GM13977 (cell line): ENCODE measurements at regions not wholly inside any gene's neighbourhood (a gene's known extent, or its start where the extent isn't known, plus 50 kb on each side); places are given as distances from the start of the nearest gene placed in this dataset.

Experiments used
- DNase-seq: peaks from one replicate; pipeline ENCODE4 v3.0.0; 2012; ENCODE audit warnings: low spot score
- in situ Hi-C: fragments of 300-500 bp; cut with MboI; formaldehyde crosslinking; loops from one replicate; pipeline ENCODE4 v1.12.0; 2022; ENCODE audit warnings: low sequenced_read_pairs, low pct_unique_long_range_greater_than_20kb, mixed read lengths, inconsistent platforms; ENCODE audit not compliant: unreplicated experiment
- TF ChIP-seq, protein P1 (sequence below): IDR thresholded peaks from 2 replicates; pipeline ENCODE4 v1.5.1; 2012; ENCODE audit warnings: mild to moderate bottlenecking, control low read depth; ENCODE audit not compliant: insufficient read depth; ENCODE audit errors: extremely low read depth, missing control alignments

DNA sequence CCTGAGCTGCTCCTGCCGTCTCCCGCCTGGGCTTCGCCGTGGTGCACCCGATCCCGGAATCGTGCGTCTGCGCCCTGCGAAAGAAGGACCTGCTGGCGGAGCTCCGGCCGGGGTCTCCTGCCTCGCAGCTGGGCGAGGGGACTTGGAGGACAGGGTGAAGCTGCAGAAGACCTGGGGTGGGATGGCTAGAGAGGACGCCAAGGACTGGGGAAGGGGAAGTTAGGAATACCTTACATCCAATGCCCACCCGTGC is 150.2 kb downstream of the PRL start:
- TF ChIP-seq, protein P1, sequence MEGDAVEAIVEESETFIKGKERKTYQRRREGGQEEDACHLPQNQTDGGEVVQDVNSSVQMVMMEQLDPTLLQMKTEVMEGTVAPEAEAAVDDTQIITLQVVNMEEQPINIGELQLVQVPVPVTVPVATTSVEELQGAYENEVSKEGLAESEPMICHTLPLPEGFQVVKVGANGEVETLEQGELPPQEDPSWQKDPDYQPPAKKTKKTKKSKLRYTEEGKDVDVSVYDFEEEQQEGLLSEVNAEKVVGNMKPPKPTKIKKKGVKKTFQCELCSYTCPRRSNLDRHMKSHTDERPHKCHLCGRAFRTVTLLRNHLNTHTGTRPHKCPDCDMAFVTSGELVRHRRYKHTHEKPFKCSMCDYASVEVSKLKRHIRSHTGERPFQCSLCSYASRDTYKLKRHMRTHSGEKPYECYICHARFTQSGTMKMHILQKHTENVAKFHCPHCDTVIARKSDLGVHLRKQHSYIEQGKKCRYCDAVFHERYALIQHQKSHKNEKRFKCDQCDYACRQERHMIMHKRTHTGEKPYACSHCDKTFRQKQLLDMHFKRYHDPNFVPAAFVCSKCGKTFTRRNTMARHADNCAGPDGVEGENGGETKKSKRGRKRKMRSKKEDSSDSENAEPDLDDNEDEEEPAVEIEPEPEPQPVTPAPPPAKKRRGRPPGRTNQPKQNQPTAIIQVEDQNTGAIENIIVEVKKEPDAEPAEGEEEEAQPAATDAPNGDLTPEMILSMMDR: no peak
- no peak for DNase-seq
- in situ Hi-C loops: no loop called here

DNA sequence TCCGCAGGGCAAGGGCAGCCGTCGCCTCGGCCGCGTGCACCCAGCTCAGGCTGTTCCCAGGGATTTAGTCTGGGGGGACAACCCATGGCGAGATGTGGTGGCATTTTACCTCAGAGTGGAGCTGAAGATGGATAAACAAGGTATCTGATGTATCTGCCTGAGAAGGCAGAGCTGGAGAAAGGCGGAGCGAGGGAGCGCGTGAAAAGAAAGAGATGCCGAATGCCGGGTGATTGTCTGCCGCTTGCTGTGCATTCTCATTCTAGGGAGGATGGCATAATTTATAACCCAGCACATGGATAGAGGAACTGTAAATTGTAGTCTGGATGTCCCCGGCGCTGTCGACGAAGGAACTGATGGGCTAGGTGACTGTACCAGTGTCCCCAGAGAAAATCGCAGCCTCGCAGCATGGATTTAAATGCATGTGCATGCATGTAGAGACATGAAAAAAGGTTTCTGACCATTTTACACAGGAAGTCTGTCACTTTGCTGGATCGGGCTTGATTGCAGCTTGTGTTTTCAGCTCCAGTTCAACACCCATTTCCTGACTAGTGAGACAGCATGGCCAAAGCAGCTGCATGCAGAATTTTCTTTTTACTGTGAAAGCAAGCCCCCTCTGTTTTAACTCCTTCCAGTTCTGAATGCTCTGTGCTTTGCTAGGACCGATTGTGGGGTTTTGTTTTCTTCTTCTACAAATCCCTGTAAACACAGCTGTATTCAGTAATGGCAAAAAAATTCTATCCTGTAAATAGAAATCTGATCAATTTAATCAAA is 149.7 kb downstream of the PRL start:
- no peak for DNase-seq
- in situ Hi-C loops: no loop called here
- TF ChIP-seq, protein P1: no peak

- TF ChIP-seq, protein P1: no peak
- DNase-seq: no peak
- in situ Hi-C loops: no loop called here
Measured at GRCh38 chr6:22147921-22148776, 148.7 kb downstream of the PRL start.

- TF ChIP-seq, protein P1: no peak
- in situ Hi-C loops: no loop called here
- DNase-seq: no peak
Measured at GRCh38 chr6:22149096-22149495, 147.7 kb downstream of the PRL start.

DNA sequence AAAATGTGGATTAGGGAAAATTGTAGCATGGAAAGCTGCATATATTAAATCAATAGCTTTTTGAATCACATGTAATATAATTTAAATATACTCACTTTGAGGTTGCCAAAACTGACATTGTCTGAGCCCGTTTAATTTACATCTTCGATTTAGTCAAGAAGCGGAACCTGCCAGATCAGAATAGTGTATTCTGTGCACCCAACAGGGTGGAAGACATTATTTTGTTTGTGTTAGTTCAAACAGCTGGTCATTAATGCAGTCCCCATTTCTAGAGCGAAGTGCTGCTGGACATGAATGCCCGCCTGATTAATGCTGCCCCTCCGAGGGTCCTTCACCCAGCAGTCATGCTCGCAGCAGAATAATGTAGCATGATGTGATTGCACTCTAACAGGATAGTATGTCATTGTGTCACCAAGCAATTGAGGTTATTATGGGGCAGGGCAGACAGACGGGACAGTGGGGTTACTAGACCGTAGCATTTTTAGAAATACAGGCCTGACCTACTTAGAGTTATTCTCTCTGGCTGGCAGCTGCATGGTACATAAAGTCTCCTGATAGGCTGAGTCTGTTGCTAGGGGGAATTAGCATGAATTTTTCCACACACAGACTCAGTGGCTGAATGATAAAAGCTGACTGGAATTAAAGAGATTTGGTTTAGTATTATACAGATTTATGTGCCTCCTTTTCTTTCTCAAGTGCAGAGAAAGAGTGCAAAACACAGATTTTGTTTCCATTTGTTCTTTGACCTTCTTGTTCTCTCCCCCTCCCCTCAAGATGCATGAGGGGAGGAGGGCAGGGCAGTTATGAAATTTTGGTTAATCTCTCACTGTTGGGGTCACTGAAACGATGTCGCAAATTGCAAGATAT is 147.1 kb downstream of the PRL start:
- DNase-seq: no peak
- in situ Hi-C loops: no loop called here
- TF ChIP-seq, protein P1: no peak

- in situ Hi-C loops: no loop called here
- DNase-seq: no peak
- TF ChIP-seq, protein P1: no peak
Measured at GRCh38 chr6:22150368-22151035, 146.3 kb downstream of the PRL start.
